Lung (tissue), 11 donors: ENCODE measurements at regions not wholly inside any gene's neighbourhood (a gene's known extent, or its start where the extent isn't known, plus 50 kb on each side); places are given as distances from the start of the nearest gene placed in this dataset.
A peak's percentile ranks its signal among the peaks of the same experiment; 100 is the strongest.

Experiments
- ATAC-seq: fragments of 200-7000 bp; cut with Tn5 transposase; one replicate; pipeline ENCODE4 v1.9.1; 2020; ENCODE audit warnings: moderate number of reproducible peaks; ENCODE audit not compliant: insufficient read depth, low FRiP score
- DNase-seq, 3 donors: peaks; one replicate each; pipeline ENCODE4 v3.0.0-alpha.2; 2013 to 2017
- H3K27ac ChIP-seq, 2 donors: one replicate each; pipeline ENCODE4 v1.5.1; 2013; ENCODE audit warnings: mild to moderate bottlenecking in 2 of 2, moderate library complexity in 2 of 2, control low read depth in 1 of 2, inconsistent platforms in 1 of 2, low read depth in 1 of 2, low read length in 1 of 2
- H3K27me3 ChIP-seq, 3 donors: one replicate each; pipeline ENCODE4 v1.5.1; 2013; ENCODE audit warnings: low read length in 2 of 3; ENCODE audit not compliant: control insufficient read depth in 3 of 3, insufficient read depth in 3 of 3
- H3K36me3 ChIP-seq, 4 donors: one replicate each; pipeline ENCODE4 v1.5.1; 2013; ENCODE audit warnings: low read length in 4 of 4, mild to moderate bottlenecking in 1 of 4, moderate library complexity in 1 of 4; ENCODE audit not compliant: control insufficient read depth in 4 of 4, insufficient read depth in 4 of 4
- H3K4me1 ChIP-seq, 5 donors: one replicate each; pipeline ENCODE4 v1.5.1; 2013; ENCODE audit warnings: low read length in 5 of 5, mild to moderate bottlenecking in 2 of 5, moderate library complexity in 1 of 5; ENCODE audit not compliant: control insufficient read depth in 5 of 5, insufficient read depth in 5 of 5
- H3K4me3 ChIP-seq: one replicate; pipeline ENCODE4 v1.5.1; 2013; ENCODE audit warnings: mild to moderate bottlenecking, control low read depth, moderate library complexity
- H3K9ac ChIP-seq, 2 donors: one replicate each; pipeline ENCODE4 v1.5.1; 2013; ENCODE audit warnings: low read length in 2 of 2, control low read depth in 1 of 2; ENCODE audit not compliant: insufficient read depth in 1 of 2
- H3K9me3 ChIP-seq, 4 donors: one replicate each; pipeline ENCODE4 v1.5.1; 2013; ENCODE audit warnings: low read length in 3 of 4, mild to moderate bottlenecking in 1 of 4, moderate library complexity in 1 of 4; ENCODE audit not compliant: control insufficient read depth in 4 of 4, insufficient read depth in 3 of 4
- WGBS, 2 donors: extraction: QIAGEN DNeasy Blood & Tissue Kit; methylation state at CpG; one replicate each; pipeline ENCODE4 v1.1.7; 2013; 5-methylcytosine and 5-hydroxymethylcytosine counted together
- TF ChIP-seq, protein P1 (sequence below): IDR thresholded peaks from 2 replicates; pipeline ENCODE4 v1.5.1; 2012; ENCODE audit warnings: mild to moderate bottlenecking; ENCODE audit errors: control extremely low read depth, extremely low read depth
- donor health status: control.
- donor health status: control.
- donor health status: Bipolar disorder and iron deficiency.
- donor health status: healthy.
- donor health status: DM: yes; HTN: yes; CAD: no.

DNA sequence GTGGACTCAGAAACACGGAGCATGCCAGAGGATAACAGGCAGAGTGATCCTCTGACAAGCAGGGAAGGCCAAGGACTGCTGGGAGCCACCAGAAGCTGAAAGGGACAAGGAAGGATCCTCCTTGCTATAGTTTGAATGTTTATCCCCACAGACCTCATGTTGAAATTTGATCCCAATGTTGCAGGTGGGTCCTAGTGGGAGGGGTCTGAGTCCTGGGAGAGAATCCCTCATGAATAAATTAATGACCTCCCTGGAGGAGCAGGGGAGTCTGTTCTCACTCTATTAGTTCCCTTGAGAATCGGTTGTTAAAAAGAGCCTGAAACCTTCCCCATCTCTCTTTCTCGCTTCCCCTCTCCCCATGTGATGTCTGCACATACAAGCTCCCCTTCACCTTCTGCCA lies 124.4 kb downstream of the FBXO15 start:
- DNase-seq (no peak), ATAC-seq (no peak)
- H3K4me1 ChIP-seq: no peaks in the 10 kb centered on the region
- WGBS, 2 donors: 56 to 72% methylated on average over 3 of the region's 3 CpGs
- H3K27me3 ChIP-seq: no peaks in the 10 kb centered on the region
- H3K9me3 ChIP-seq: no peaks in the 10 kb centered on the region
- no peak overlapping the region for H3K4me3 ChIP-seq
- no peak overlapping the region for H3K9ac ChIP-seq
- TF ChIP-seq, protein P1, sequence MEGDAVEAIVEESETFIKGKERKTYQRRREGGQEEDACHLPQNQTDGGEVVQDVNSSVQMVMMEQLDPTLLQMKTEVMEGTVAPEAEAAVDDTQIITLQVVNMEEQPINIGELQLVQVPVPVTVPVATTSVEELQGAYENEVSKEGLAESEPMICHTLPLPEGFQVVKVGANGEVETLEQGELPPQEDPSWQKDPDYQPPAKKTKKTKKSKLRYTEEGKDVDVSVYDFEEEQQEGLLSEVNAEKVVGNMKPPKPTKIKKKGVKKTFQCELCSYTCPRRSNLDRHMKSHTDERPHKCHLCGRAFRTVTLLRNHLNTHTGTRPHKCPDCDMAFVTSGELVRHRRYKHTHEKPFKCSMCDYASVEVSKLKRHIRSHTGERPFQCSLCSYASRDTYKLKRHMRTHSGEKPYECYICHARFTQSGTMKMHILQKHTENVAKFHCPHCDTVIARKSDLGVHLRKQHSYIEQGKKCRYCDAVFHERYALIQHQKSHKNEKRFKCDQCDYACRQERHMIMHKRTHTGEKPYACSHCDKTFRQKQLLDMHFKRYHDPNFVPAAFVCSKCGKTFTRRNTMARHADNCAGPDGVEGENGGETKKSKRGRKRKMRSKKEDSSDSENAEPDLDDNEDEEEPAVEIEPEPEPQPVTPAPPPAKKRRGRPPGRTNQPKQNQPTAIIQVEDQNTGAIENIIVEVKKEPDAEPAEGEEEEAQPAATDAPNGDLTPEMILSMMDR: no peak
- no peaks in the 10 kb centered on the region for H3K36me3 ChIP-seq
- H3K27ac ChIP-seq: no peak overlapping the region

DNA sequence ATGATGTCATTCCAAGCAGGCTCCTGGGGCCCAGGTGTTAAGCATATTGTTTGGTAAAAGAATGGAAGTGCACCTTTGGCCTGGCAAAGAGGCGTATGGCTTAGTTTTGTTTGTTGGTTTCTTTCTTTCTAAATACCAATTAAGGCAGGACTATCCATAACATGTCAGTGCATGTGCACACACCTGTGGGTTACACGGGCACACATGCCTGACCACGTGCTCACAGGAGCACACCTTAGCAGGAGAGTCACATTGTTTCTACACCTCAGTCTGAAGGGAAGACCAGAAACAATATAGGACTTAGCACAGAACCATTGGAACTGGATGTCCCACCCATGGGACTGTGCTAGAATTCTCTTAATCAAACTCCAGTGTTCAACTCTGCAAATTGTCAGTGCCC lies 127.8 kb downstream of the FBXO15 start:
- DNase-seq (no peak), ATAC-seq (no peak)
- Histone ChIP-seq H3K4me3 (no peak overlapping the region), H3K27me3 (no peaks in the 10 kb centered on the region), H3K27ac (no peak overlapping the region), H3K4me1 (no peaks in the 10 kb centered on the region), H3K9me3 (no peaks in the 10 kb centered on the region), H3K36me3 (no peaks in the 10 kb centered on the region), H3K9ac (no peak overlapping the region)
- TF ChIP-seq, protein P1: no peak
- WGBS, 2 donors: 87 to 89% methylated on average over 3 of the region's 3 CpGs

DNA sequence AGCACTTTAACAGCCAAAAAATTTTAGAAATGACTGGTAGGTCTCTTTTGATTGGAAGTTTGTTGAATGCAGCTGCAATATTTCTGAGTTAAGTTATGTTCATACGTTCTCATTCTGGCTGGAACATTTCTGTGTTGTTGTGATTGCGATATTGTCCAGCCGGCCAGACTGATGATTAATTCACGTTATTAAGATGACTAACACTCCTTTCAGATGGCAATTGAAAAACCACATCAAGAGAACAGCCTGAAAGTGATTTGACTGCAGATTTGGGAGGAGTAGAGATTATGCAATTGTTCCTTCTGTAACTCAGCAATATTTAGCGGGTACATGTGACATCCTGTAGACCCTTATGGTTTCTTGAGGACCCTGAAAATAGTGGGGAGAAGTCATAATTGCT lies 133.7 kb downstream of the FBXO15 start:
- H3K9me3 ChIP-seq: no peaks in the 10 kb centered on the region
- TF ChIP-seq, protein P1: no peak
- no peak overlapping the region for H3K4me3 ChIP-seq
- 31 to 49% methylated on average over 5 of the region's 5 CpGs for WGBS, 2 donors
- H3K36me3 ChIP-seq: no peaks in the 10 kb centered on the region
- ATAC-seq (peak; percentile 69), DNase-seq (peak; percentile 65 to 93 (median 83))
- no peak overlapping the region for H3K27ac ChIP-seq
- no peaks in the 10 kb centered on the region for H3K27me3 ChIP-seq
- no peak overlapping the region for H3K9ac ChIP-seq
- peaks cover 0 to 6% (median 2%) of the 10 kb centered on the region in 5 donors for H3K4me1 ChIP-seq

DNA sequence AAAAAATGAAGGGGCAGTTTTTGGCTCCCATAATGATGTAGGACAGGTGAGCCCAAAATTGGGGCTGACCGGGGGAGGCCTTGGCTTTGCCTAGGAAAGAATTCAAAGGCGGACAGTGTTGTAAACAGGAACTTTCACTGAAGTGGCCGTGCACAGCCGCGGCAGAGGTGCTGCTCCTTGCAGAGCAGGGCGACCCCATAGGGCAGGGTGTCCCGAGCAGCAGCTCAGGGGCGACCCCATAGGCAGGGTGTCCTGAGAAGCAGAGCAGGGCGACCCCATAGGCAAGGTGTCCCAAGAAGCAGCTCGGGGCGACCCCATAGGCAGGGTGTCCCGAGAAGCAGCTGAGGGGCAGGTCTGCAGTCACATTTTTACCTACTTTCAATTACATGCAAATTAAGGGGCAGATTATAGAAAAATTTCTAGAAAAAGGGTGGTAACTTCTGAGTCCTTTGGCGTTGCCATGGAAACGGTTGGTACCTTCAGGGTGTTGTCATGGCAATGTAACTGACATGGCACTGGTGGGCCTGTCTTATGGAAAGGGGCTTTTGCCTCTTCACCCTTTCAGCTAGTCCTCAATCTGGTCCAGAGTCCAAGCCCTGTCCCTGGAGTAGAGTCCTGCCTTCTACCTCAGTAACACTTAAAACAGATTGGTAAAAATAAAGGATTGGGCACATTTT lies 134.5 kb downstream of the FBXO15 start:
- Histone ChIP-seq H3K4me1 (peaks cover 0 to 6% (median 2%) of the 10 kb centered on the region in 5 donors), H3K27me3 (no peaks in the 10 kb centered on the region), H3K36me3 (no peaks in the 10 kb centered on the region), H3K27ac (no peak overlapping the region), H3K4me3 (no peak overlapping the region), H3K9ac (no peak overlapping the region), H3K9me3 (no peaks in the 10 kb centered on the region)
- TF ChIP-seq, protein P1: no peak
- ATAC-seq: no peak
- DNase-seq: peak in 2 of 3 donors; percentile 6 to 14
- WGBS, 2 donors: 81 to 87% methylated on average over 14 of the region's 14 CpGs
